HT1080 (cell line): ENCODE measurements at regions not wholly inside any gene's neighbourhood (a gene's known extent, or its start where the extent isn't known, plus 50 kb on each side); places are given as distances from the start of the nearest gene placed in this dataset.
"Not testable (repeated sequence)": the region's sequence is repeated elsewhere in the genome, so short reads cannot be mapped to it uniquely, and the experiment has no call there.

Source experiments
- DNase-seq: peaks from one replicate; pipeline ENCODE4 v3.0.0-alpha.2; 2015; ENCODE audit warnings: low read depth

GRCh38 chr16:29220647-29221191 is 185.8 kb downstream of the NPIPB11 start:
- peak; percentile 89 for DNase-seq

DNA sequence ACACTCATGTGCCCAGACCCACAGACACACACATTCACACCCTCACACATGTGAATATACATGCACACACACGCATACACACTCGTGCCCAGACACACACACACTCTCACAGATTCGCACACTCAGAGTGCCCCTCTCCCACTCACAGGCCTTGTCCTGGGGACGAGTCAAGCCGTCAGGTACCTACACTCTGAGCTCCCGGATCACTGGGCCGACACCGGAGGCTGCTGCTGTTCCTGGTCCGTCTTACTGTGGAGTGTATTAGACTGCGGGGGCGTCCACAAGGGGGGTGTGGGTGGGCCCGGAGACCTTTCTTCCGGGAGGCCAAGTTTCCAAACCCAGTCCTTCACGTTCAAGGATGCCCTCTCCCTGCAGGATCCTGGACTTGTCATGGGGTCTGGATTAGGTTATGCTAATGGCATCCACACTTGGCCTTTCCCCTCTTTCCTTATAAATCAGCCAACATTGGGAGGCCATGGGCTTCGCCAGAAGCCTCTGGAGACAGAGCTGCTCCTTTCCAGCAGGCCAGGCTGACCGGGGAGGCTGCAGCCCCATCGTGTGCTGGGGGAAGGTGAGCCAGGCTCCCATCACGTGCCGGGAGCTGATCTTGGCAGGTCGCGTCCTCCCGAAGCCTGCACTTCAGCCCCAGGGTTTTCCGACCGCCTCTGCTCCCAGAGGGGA is 186.4 kb downstream of the NPIPB11 start:
- not testable (repeated sequence) for DNase-seq

DNA sequence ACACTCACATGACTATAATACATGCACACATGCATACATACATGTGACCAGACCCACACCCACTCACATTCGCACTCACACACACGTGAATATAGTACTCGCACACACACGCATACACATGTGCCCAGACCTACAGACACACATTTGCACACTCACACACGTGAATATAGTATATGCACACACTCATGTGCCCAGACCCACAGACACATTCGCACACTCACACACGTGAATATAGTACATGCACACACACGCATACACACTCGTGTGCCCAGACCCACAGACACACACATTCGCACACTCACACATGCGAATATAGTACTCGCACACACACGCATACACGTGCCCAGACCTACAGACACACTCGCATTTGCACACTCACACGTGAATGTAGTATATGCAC is 186.9 kb downstream of the NPIPB11 start:
- DNase-seq = not testable (repeated sequence)

DNA sequence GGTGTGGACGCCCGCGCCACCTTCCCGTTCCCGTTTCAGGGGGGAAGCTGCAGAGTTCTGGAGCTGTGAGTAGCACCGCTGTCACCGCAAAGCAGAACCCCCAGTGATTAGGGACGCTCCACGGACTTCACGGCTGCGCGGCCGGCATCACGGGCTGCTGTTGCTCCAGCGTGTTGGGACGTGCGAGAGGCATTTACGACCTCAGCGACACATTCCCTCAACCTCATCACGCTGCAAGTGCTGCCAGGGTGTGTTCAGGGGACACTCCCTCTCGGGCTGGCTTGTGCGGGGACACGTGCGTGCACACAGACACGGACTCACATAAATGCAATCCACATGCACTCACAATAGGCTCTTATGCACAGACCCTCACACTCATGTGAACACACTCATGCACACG is 187.9 kb downstream of the NPIPB11 start:
- DNase-seq = not testable (repeated sequence)

DNA sequence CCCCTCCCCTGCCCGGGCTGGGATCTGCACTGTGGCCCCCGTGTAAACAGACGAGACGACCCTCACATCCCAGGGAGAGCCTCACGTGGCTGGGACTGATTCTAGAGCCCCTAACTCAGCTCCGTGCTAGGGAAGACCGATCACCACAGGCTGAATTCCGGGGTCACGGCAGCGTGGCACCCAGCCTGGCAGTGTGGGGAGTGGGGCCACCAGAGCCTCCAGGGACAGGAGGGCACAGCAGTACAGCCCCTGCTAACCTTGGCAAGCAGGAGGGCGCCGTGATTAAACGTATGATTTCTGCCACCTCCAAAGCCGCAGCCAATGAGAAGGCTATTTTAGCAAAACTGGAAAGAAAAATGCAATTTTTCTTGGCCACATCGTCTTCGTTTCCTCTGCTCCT is 188.3 kb downstream of the NPIPB11 start:
- DNase-seq = not testable (repeated sequence)

- DNase-seq = not testable (repeated sequence)
Measured at GRCh38 chr16:29217752-29218126, 188.8 kb downstream of the NPIPB11 start.

DNA sequence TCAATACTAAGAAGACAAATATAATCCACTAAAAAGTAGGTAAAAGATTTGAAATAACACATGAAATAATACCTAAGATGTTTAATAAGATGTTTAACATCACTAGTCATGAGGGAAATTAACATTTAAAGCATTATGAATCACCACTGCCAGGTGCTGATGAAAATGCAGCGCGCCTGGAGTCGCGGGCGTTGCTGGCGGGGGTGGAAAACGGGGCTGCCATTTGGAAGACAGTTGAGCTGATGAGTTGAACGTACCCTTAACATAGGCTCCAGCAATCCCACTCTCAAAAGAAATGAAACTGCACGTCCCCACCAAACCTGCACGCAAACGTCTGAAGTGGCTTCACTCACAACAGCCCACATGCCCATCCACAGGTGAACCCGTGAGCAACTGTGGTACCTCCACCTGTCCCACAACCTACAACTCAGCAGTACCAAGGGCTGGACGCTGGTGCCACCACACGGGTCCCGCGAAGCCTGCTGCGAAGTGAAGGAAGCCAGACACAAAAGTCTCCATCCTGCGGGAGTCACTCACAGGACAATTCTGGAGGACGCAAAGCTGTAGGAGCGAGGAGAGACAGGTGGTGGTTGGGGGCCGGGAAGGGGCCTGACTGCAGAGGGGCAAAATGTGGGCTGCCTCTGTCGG is 189.3 kb downstream of the NPIPB11 start:
- DNase-seq = not testable (repeated sequence)

DNA sequence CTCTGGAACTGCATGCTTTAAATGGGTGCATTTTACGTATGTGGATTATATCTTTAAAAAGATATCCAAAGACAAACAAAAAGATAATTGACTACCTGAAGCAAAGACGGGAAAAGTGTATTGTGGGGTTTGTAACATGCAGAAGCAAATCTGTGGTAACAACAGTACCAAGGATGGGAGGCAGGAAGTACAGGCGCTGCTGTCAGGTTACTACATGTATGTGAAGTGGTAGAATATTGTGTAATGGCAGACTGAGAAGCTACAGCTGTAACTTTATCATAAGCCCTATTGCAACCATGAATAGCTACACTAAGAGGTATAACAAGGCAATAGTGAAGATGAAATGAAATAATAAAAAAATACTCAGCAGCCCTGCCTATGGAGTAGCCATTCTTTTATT is 192.7 kb downstream of the NPIPB11 start:
- not testable (repeated sequence) for DNase-seq

DNA sequence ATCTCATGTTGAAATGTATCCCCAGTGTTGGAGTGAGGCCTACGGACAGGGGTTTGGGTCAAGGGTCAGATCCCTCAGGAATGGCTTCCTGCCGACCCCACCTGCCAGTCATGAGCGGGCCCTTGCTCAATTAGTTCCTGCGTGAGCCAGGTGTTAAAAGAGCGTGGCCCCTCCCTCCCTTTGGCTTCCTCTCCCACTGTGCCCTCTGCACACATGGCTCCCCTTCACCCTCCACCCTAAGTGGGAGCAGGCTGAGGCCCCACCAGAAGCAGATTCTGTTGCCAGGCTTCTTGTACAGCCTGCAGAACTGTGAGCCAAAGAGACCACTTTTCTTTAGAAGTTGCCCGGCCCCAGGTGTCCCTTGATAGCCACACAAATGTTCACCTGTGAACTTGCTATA is 193.3 kb downstream of the NPIPB11 start:
- not testable (repeated sequence) for DNase-seq

DNA sequence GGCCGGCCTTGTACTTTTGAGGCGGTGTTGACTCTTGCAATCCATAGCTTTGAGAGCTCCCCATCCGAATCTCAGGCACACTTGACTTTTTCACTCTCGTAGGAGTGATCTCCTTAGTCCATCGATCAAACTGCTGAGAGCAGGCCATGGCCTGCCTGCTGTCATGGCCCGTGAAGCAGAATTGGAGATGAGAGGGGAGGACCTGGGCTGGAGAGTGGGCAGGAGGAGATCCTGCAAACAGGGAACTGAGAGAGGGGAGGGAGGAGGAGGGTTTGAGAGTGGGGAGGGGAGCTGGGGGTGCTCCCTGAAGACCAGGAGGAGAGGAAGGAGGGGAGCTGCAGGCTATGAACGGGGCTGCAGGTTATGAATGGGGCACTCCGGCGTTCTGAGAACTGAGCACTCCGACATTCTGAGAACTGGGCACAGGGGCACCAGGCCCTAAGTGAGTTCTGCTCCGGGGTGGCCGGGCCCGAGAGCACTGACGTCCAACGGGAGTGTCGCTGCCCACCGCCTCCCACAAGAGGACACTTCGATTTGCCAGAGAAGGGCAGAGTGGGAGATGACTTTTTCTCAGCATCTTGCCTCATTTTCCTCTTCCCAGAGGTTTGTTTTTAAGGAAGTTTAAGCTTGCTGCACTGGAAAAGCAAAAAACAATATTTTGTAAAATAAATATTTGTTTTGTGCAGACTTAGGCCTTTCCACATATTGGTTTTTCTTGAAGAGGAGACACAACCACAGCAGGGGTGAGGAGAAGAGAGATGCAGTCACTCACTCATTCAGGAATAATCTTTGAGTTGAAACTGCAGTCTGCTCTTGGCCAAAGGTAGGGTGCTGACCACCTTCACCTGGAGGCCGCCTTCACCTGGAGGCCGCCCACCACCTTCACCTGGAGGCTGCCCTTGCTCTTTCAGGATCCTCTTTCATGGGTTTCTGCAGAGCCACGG is 194.2 kb downstream of the NPIPB11 start:
- not testable (repeated sequence) for DNase-seq

GRCh38 chr16:29211456-29211855 is 195.1 kb downstream of the NPIPB11 start:
- not testable (repeated sequence) for DNase-seq

- not testable (repeated sequence) for DNase-seq
Measured at GRCh38 chr16:29210299-29211150, 196.0 kb downstream of the NPIPB11 start.

GRCh38 chr16:29206120-29206519 is 200.4 kb downstream of the NPIPB11 start:
- not testable (repeated sequence) for DNase-seq

DNA sequence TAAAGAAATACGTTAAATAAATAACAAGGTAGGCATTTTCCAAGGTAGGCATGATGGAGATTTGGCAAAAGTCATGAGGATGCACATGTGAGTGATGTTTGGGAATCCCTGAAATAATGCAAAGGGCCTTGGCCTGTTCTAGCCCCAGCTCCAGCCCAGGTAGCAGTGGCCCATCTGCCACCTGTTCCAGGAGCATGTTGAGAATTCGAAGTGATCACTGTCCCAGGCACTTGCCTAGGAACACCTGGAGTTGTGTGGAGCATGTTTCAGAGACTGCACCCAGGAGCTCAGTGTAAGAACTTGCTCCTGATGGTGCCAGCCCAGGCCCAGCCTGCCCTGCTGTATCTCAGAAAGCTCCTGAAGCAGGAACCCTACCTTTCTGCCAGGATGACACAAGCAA is 201.4 kb downstream of the NPIPB11 start:
- DNase-seq = not testable (repeated sequence)

- no peak for DNase-seq
Measured at GRCh38 chr16:29204806-29205135, 201.7 kb downstream of the NPIPB11 start.

- DNase-seq = not testable (repeated sequence)
Measured at GRCh38 chr16:29203933-29204805, 202.3 kb downstream of the NPIPB11 start.

DNA sequence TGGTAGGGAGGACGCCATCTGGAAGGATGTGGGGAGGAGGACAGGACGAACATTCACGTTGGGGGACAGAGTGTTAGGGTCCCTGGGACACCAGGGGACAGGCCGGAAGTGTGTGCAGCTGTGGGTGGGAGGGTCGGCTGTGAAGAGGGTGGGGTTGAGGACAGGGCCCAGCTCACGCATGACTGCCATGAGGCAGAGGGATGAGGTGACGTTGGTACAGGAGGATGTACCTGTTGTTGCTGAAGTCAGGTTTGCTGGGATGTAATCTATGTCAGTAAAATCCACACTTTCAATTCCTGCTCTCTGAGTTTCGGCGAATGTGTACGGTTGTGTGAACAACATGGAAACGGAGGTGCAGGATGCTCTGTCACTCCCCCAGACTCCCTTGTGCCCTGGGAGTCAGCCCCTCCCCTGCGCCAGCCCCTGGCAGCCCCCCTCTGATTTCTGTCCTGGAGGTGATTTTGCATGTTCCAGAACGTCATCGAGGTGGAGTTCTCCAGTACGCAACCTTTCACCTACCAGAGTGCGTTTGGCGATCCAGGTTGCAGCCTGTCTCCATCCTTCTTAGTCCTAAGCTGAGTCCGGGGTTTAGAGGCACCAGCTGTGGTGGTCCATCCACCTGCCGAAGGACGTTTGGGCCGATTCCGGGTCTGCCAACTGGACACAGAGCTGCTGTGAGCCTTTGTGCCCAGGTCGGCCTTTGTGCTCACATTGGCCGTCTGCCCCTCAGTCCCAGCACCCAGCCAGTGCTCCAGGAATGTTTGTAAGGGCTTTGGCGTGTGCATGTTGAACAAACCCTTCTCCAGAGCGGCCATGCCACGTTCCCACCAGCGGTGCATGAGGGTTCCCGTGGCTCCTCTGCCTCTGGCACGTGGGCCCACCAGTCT is 203.2 kb downstream of the NPIPB11 start:
- not testable (repeated sequence) for DNase-seq

GRCh38 chr16:29202642-29203041 is 203.9 kb downstream of the NPIPB11 start:
- not testable (repeated sequence) for DNase-seq
